DND-41 (cell line): ENCODE measurements at regions not wholly inside any gene's neighbourhood (a gene's known extent, or its start where the extent isn't known, plus 50 kb on each side); places are given as distances from the start of the nearest gene placed in this dataset.

Source experiments
- ATAC-seq: fragments of 200-7000 bp; cut with Tn5 transposase; 3 replicates; pipeline ENCODE4 v1.9.1; 2021; ENCODE audit warnings: low read depth; ENCODE audit not compliant: insufficient read depth
- DNase-seq: peaks from one replicate; pipeline ENCODE4 v3.0.0-alpha.2; 2020
- H2AFZ ChIP-seq: 2 replicates; pipeline ENCODE4 v1.6.0; 2012; ENCODE audit warnings: low read depth, low read length
- H3K27ac ChIP-seq: 2 replicates; pipeline ENCODE4 v1.5.1; 2012; ENCODE audit warnings: low read length, inconsistent platforms
- H3K27me3 ChIP-seq: fragments of 200-600 bp; sonication (generic); 2 replicates; pipeline ENCODE4 v1.6.0; 2012; ENCODE audit warnings: low read length, mild to moderate bottlenecking, inconsistent platforms; ENCODE audit not compliant: insufficient read depth, poor library complexity
- H3K36me3 ChIP-seq: 2 replicates; pipeline ENCODE4 v1.5.1; 2012; ENCODE audit warnings: low read length, inconsistent platforms; ENCODE audit not compliant: insufficient read depth
- H3K4me1 ChIP-seq: 2 replicates; pipeline ENCODE4 v1.5.1; 2012; ENCODE audit warnings: mild to moderate bottlenecking, low read length; ENCODE audit not compliant: insufficient read depth
- H3K4me2 ChIP-seq: 2 replicates; pipeline ENCODE4 v1.6.0; 2012; ENCODE audit warnings: mild to moderate bottlenecking, moderate library complexity, low read length, inconsistent platforms; ENCODE audit not compliant: insufficient read depth
- H3K4me3 ChIP-seq, 2 experiments: fragments of 200-600 bp in 1 of 2; shearing (Covaris generic) in 1 of 2; 2 replicates each; pipeline ENCODE4 v1.5.1; 2012 to 2016; ENCODE audit warnings: inconsistent platforms in 2 of 2, low read length in 2 of 2, mild to moderate bottlenecking in 2 of 2, low read depth in 1 of 2, moderate library complexity in 1 of 2
- H3K79me2 ChIP-seq: 2 replicates; pipeline ENCODE4 v1.6.0; 2012; ENCODE audit warnings: low read length, inconsistent platforms; ENCODE audit not compliant: insufficient read depth
- H3K9ac ChIP-seq: 2 replicates; pipeline ENCODE4 v1.6.0; 2012; ENCODE audit warnings: low read depth, mild to moderate bottlenecking, inconsistent platforms, low read length, moderate library complexity
- H3K9me3 ChIP-seq: 2 replicates; pipeline ENCODE4 v1.5.1; 2012; ENCODE audit warnings: low read length, moderate library complexity, mild to moderate bottlenecking, inconsistent platforms; ENCODE audit not compliant: insufficient read depth, severe bottlenecking
- H4K20me1 ChIP-seq: 2 replicates; pipeline ENCODE4 v1.6.0; 2012; ENCODE audit warnings: low read length; ENCODE audit not compliant: insufficient read depth
- CTCF ChIP-seq: IDR thresholded peaks from 2 replicates; pipeline ENCODE4 v1.5.1; 2012; ENCODE audit warnings: borderline replicate concordance, low read length, moderate library complexity, mild to moderate bottlenecking; ENCODE audit not compliant: poor library complexity, severe bottlenecking; ENCODE audit errors: extremely low read depth
- EZH2 ChIP-seq: IDR thresholded peaks from 3 replicates; pipeline ENCODE4 v1.6.1; 2012; ENCODE audit warnings: borderline replicate concordance, low read depth, mild to moderate bottlenecking, moderate library complexity, low read length, inconsistent platforms; ENCODE audit not compliant: severe bottlenecking

- TF ChIP-seq EZH2 (no peak), CTCF (no peak)
- DNase-seq = no peak
- Histone ChIP-seq H3K4me2 (no peak overlapping the region), H3K4me3 (no peak overlapping the region), H4K20me1 (no peaks in the 10 kb centered on the region), H3K36me3 (no peaks in the 10 kb centered on the region), H3K9me3 (no peaks in the 10 kb centered on the region), H3K27me3 (no peaks in the 10 kb centered on the region), H3K79me2 (no peaks in the 10 kb centered on the region), H3K27ac (no peak overlapping the region), H2AFZ (no peak overlapping the region), H3K4me1 (no peaks in the 10 kb centered on the region), H3K9ac (no peak overlapping the region)
- ATAC-seq = no peak
Observed at GRCh38 chr13:59562924-59563323, 600.8 kb downstream of the DIAPH3 start.

GRCh38 chr13:59566561-59566960, 597.2 kb downstream of the DIAPH3 start:
- no peak overlapping the region for H3K27ac ChIP-seq
- no peak for DNase-seq
- H3K27me3 ChIP-seq = no peaks in the 10 kb centered on the region
- no peaks in the 10 kb centered on the region for H3K9me3 ChIP-seq
- H3K36me3 ChIP-seq = no peaks in the 10 kb centered on the region
- no peak overlapping the region for H3K4me3 ChIP-seq
- no peak overlapping the region for H3K9ac ChIP-seq
- H2AFZ ChIP-seq = no peak overlapping the region
- no peaks in the 10 kb centered on the region for H4K20me1 ChIP-seq
- no peak overlapping the region for H3K4me2 ChIP-seq
- H3K4me1 ChIP-seq = no peaks in the 10 kb centered on the region
- TF ChIP-seq CTCF (no peak), EZH2 (no peak)
- no peak for ATAC-seq
- no peaks in the 10 kb centered on the region for H3K79me2 ChIP-seq

- H3K27ac ChIP-seq = no peak overlapping the region
- no peak for TF ChIP-seq EZH2
- TF ChIP-seq CTCF = no peak
- no peak overlapping the region for H3K4me2 ChIP-seq
- no peak overlapping the region for H2AFZ ChIP-seq
- no peaks in the 10 kb centered on the region for H3K79me2 ChIP-seq
- no peaks in the 10 kb centered on the region for H4K20me1 ChIP-seq
- no peaks in the 10 kb centered on the region for H3K27me3 ChIP-seq
- H3K9me3 ChIP-seq = no peaks in the 10 kb centered on the region
- H3K4me3 ChIP-seq = no peak overlapping the region
- ATAC-seq (no peak), DNase-seq (no peak)
- no peaks in the 10 kb centered on the region for H3K36me3 ChIP-seq
- H3K9ac ChIP-seq = no peak overlapping the region
- no peaks in the 10 kb centered on the region for H3K4me1 ChIP-seq
Observed at GRCh38 chr13:59568306-59568705, 595.4 kb downstream of the DIAPH3 start.

GRCh38 chr13:59570204-59570603, 593.5 kb downstream of the DIAPH3 start:
- TF ChIP-seq EZH2 (no peak), CTCF (no peak)
- no peak for DNase-seq
- no peak overlapping the region for H3K9ac ChIP-seq
- no peaks in the 10 kb centered on the region for H3K9me3 ChIP-seq
- no peaks in the 10 kb centered on the region for H3K36me3 ChIP-seq
- no peaks in the 10 kb centered on the region for H3K27me3 ChIP-seq
- no peaks in the 10 kb centered on the region for H4K20me1 ChIP-seq
- no peak overlapping the region for H2AFZ ChIP-seq
- no peaks in the 10 kb centered on the region for H3K4me1 ChIP-seq
- no peak overlapping the region for H3K27ac ChIP-seq
- H3K4me3 ChIP-seq = no peak overlapping the region
- ATAC-seq = no peak
- H3K79me2 ChIP-seq = no peaks in the 10 kb centered on the region
- no peak overlapping the region for H3K4me2 ChIP-seq
